Fibroblast of skin of right quadriceps (primary cell): ENCODE measurements at regions not wholly inside any gene's neighbourhood (a gene's known extent, or its start where the extent isn't known, plus 50 kb on each side); places are given as distances from the start of the nearest gene placed in this dataset.
A peak's percentile ranks its signal among the peaks of the same experiment; 100 is the strongest.

ENCODE experiments used
- DNase-seq: peaks from one replicate; pipeline ENCODE4 v3.0.0-alpha.2; 2013

DNA sequence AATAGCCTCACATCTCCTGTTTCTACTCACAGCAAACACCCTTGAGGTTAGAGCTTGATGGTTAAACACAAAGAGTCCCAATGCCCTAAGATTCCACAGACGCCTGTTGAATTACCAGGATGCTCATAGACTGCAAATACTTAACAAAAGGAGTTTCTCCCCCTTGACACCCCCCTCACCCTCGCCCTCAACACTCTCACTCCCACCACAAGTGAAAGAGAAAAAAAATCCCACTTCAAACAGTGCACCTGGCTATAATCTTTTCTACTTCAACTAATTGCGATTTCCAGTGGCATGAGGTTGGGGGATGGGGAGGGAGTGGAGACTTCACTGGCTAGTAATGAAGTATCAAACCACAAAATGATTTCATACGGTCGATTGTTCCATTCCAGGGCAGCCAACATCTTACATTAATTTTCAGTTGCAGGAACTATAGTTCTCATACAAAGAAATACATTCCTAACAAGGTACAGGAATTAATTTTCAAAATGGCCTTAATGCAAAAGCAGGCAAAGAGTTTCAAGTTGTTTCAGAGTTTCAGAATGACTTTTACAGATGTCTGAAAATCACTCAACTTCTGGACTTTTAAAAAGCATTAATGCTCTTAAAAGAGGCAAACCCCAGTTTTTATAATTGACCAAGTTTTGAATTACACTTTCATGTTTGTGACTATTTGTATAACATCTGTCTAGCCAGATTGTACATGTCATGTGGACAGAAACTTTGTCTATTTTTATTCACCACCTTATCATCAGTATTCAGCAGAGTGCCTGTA, 390.7 kb downstream of the C12orf75 start:
- peak; percentile 74 for DNase-seq

DNA sequence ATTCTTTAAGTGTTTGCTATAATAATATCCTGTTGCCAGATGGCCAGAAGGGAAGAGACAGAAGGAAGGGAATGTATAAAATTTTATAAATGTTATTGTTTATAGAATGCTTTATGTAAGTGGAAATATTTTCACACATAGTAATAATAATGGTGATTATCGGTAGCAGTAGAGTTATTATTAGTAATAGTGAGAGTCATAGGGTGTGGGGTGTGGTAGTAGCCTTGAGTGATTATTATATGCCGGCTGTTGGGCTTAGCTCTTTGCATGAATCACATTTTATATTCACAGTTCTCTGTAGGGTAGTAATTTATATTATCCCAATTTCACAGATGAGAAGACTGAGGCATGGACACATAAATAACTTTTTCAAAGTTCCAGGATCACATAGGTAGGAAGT, 391.4 kb downstream of the C12orf75 start:
- no peak for DNase-seq

- DNase-seq = no peak
Measured at GRCh38 chr12:105723066-105723465, 392.6 kb downstream of the C12orf75 start.

DNA sequence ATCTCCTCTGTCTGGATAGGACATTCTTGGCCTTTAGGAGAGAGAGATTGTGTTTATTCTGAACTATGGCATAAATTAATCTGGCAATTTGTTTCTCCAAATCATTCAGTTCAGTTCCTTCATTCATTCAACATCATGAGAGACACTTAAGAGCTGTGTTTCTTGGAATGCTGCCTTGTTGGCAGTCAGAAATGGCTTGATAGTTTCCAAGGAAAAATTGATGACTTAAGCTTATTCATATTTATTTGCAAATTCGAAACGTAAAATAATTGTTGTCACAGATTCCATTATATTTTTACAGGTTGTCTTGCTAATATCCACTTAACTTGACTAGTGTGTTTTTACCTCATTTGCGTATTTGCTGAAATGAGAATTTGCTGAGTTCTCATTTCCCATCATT, 393.0 kb downstream of the C12orf75 start:
- no peak for DNase-seq

- DNase-seq = peak; percentile 38
Measured at GRCh38 chr12:105724641-105725040, 394.1 kb downstream of the C12orf75 start.

GRCh38 chr12:105725054-105725453, 394.6 kb downstream of the C12orf75 start:
- DNase-seq = peak; percentile 58

GRCh38 chr12:105729181-105729771, 398.8 kb downstream of the C12orf75 start:
- no peak for DNase-seq

DNA sequence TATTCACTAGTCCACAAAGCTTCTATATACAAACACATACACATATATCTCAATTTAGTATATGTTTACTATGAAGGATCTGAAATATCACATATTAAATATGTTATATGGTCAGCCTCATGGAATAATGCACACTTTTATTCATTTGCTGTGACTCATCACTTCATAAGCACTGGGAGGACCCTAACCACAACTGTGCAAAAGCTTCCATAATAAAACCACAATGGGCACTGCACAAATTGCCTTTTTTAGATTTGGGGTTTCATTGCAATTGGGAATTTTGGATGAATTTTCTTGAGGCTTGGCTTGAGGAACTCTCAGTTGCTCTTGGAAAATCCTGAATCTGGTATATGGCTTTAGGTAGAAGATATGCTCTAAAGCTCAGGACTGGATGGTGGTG, 399.4 kb downstream of the C12orf75 start:
- peak; percentile 38 for DNase-seq

GRCh38 chr12:105733579-105733978, 403.1 kb downstream of the C12orf75 start:
- DNase-seq = no peak

DNA sequence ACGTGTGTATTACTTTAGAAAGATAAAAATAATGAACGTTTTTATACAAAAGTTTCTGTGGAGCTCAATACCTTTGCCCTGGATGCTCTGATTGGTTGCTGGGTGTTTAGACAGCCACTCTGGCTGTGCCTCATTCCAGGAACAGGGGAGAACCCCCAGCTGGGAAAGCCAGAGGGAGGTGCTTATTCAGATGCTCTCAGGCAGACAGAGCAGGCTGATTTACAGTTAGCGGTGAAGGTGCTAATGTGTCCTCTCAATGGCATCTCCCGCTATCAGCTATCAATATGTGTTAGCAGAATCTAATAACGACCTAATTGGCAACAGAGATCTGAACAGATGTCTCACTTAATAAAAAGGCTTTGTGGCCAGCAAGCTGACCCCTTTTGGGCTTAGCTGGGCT, 402.3 kb downstream of the NUAK1 start:
- DNase-seq = no peak

DNA sequence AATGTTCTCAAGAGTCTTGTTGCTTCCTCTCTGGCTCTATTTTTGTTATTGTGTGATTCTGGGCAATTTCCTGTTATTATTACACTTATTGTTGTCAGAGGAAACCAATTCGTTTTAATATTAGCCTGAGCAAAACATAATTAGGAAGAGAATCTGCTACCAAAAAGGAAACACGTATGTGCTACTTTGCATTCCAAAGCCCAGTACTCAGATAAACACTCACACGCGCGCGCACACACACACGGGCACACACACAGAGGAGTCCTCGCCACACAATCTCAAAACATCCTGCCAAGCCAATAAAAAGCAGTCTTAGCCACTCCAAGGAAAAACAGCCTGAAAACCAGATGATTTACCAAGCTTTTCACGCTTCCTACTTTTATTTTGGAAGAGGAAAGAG, 400.7 kb downstream of the NUAK1 start:
- DNase-seq = peak; percentile 80

- DNase-seq = no peak
Measured at GRCh38 chr12:105740369-105740768, 398.4 kb downstream of the NUAK1 start.

GRCh38 chr12:105740970-105741725, 397.6 kb downstream of the NUAK1 start:
- DNase-seq = peak; percentile 62

- peak; percentile 96 for DNase-seq
Measured at GRCh38 chr12:105741786-105742566, 396.8 kb downstream of the NUAK1 start.

DNA sequence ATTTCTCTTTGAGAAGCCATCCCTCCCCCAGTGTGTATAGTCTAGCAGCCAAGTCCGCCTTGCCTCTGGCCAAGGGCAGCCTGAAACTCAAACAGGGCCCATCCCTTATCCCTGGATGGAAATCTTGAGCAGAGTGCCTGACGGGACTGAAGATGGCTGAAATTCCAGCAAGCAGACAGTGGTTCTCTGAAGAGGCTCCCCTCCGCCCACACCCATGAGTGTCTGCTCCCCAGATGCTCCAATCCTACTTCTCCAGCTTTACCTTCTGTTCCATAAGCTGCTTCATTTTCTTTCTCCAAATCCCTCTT, 396.2 kb downstream of the NUAK1 start:
- no peak for DNase-seq

GRCh38 chr12:105744371-105745058, 394.2 kb downstream of the NUAK1 start:
- no peak for DNase-seq

DNA sequence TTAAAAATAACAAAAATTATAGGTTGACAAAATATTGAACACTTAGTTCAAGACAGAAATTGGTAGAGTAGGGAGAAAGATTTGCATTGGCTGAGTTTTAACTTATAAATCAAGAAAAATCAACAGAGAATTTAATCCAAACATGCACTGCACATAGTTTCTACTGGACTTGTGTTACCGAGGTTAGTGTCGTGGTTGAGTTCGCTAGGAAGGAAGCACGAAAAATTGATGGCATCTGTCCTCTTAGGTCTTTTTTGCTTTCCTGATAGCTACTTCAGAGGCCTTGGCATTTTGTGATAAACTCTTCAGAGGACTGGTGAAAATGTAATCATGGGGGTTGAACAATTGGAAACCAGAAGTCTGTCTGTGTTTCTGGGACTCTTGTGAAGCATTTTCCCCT, 392.9 kb downstream of the NUAK1 start:
- no peak for DNase-seq

- peak; percentile 71 for DNase-seq
Measured at GRCh38 chr12:105748806-105749600, 389.8 kb downstream of the NUAK1 start.

GRCh38 chr12:105750096-105750495, 388.7 kb downstream of the NUAK1 start:
- no peak for DNase-seq

- DNase-seq = no peak
Measured at GRCh38 chr12:105754313-105754712, 384.4 kb downstream of the NUAK1 start.

DNA sequence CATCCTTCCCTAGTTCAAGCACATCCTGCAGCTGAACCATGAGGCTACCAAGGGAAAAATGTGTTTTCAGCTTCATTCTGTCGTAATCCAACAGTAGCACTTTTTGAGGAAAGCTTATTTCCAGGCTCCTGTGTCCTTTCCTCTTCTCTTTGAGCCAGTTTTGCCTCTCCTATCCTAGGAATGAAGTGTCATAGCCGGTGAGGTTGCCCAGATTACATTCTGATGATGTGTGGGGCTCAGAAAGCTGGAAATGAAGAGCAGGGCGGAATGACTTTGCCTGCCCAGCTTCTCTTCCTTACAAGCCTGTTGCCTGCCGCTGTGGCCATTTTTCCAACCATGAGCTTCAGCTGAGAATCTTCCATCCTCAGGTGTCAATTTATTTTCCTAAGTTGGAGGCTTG, 381.8 kb downstream of the NUAK1 start:
- DNase-seq = no peak

DNA sequence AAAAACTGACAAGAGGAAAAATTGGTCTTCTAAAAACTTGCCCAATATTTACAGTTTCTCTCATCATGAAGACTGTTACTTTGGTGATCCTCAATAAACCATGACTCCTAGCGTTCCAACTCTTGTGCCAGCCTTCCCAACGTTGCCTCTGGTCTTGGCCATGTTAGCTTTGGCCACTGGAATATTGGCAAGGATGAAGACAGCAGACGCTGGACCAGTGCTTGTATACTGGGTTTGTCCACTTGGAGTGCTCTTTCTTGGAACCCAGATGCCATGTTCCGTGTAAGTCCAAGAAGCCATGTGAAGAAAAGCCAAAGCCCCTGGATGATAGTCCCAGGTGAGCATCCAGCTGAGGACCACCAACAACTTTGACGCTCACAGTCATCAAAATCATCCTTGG, 379.6 kb downstream of the NUAK1 start:
- DNase-seq = no peak
